ENCODE measurements at regions not wholly inside any gene's neighbourhood (a gene's known extent, or its start where the extent isn't known, plus 50 kb on each side); places are given as distances from the start of the nearest gene placed in this dataset.

- DNase-seq (no peak), ATAC-seq (no peak)
- H3K27me3 Mint-ChIP-seq: no peaks in the 10 kb centered on the region
- no peak overlapping the region for H3K27ac Mint-ChIP-seq
- H3K4me1 Mint-ChIP-seq: no peaks in the 10 kb centered on the region
- CTCF ChIA-PET: no interaction called here
- no peaks in the 10 kb centered on the region for H3K36me3 Mint-ChIP-seq
- no peaks in the 10 kb centered on the region for H3K9me3 Mint-ChIP-seq (ENCODE audit: low read depth)
- no peak overlapping the region for H3K4me3 Mint-ChIP-seq
Observed at GRCh38 chr6:113655761-113656160, 201.4 kb upstream of the MARCKS start.

DNA sequence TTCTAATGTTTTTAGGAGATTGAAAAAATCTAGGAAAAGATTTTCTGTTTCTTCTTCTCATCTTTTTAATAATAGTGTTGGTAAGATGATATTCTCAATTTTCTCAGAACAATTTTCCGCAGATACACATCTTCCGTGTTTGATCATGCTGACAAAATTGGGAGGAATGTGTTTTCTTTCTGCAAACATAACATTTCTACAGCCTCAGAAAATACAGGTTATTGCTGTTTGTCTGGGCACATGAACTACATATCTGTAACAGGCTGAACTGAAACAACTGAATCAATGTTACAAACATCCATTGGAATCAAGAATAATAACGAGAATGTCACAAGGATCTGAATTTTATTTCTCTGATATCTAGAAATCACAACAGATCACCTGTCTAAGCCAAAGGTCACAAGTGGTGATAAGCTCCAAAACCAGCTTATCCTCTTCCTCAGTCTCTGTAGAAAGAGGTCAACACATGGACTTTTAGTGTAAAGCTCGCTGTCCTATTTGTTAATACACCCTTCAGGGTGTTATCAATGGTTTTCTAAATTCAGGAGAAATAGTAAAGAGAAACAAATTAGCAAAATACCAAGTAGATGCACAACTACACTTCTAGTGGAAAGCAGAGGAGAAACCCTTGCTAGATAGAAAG lies 197.3 kb upstream of the MARCKS start:
- no peak overlapping the region for H3K4me3 Mint-ChIP-seq
- ATAC-seq (no peak), DNase-seq (no peak)
- H3K27me3 Mint-ChIP-seq: peaks cover 2% of the 10 kb centered on the region
- CTCF ChIA-PET: interaction anchor here (0.7 kb wide), 1 partner anchor 202 kb away, joined by 3 read pairs; no protein-coding TSS in a partner anchor
- no peaks in the 10 kb centered on the region for H3K36me3 Mint-ChIP-seq
- no peak overlapping the region for H3K27ac Mint-ChIP-seq
- no peaks in the 10 kb centered on the region for H3K9me3 Mint-ChIP-seq (ENCODE audit: low read depth)
- H3K4me1 Mint-ChIP-seq: no peaks in the 10 kb centered on the region

DNA sequence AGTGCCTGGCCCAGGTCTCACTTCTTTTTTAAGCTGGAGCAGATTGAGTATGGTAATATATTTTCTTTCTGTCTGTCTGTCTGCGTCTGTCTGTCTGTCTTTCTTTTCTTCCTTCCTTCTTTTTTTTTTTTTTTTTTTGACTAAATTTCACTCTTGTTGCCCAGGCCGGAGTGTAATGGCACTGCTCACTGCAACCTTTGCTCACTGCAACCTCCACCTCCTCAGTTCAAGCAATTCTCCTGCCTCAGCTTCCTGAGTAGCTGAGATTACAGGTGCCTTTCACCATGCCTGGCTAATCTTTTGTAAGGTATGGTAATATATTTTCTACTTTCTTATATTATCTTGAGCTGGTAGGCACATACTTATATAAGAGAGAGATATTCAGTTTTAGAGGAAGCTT lies 196.3 kb upstream of the MARCKS start:
- Mint-ChIP-seq H3K4me3 (no peak overlapping the region), H3K36me3 (no peaks in the 10 kb centered on the region), H3K4me1 (no peaks in the 10 kb centered on the region), H3K27me3 (peaks cover 2% of the 10 kb centered on the region), H3K9me3 (ENCODE audit: low read depth) (no peaks in the 10 kb centered on the region), H3K27ac (no peak overlapping the region)
- no peak for DNase-seq
- no peak for ATAC-seq
- CTCF ChIA-PET: no interaction called here

GRCh38 chr6:113662093-113662665 lies 195.0 kb upstream of the MARCKS start:
- no peak overlapping the region for H3K27ac Mint-ChIP-seq
- peaks cover 2% of the 10 kb centered on the region for H3K27me3 Mint-ChIP-seq
- no peak for DNase-seq
- no peaks in the 10 kb centered on the region for H3K36me3 Mint-ChIP-seq
- ATAC-seq: no peak
- no peaks in the 10 kb centered on the region for H3K9me3 Mint-ChIP-seq (ENCODE audit: low read depth)
- no peaks in the 10 kb centered on the region for H3K4me1 Mint-ChIP-seq
- no peak overlapping the region for H3K4me3 Mint-ChIP-seq
- CTCF ChIA-PET: no interaction called here

- Mint-ChIP-seq H3K36me3 (no peaks in the 10 kb centered on the region), H3K27me3 (peaks cover 2% of the 10 kb centered on the region), H3K27ac (no peak overlapping the region), H3K9me3 (ENCODE audit: low read depth) (no peaks in the 10 kb centered on the region), H3K4me3 (no peak overlapping the region), H3K4me1 (no peaks in the 10 kb centered on the region)
- ATAC-seq (no peak), DNase-seq (no peak)
- CTCF ChIA-PET: no interaction called here
Observed at GRCh38 chr6:113662688-113663333, 194.3 kb upstream of the MARCKS start.

DNA sequence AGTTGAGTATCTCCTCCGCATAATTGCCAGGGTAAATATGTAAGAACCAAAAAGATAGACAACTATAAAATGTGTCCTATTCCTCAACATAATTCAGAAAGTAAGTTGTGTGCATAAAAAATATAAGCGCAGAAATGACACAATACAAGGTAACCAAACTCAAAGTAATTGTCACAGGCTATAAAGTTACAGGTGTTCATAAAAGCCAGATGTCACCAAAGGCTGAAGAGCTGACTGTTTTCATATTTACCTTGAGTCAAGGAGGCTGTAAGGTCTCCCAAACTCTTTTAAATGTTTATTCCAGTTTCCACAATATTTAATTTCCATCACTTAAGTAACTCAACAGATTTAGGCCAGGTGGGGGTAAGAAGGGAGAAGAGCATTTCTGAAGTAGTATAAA lies 192.2 kb upstream of the MARCKS start:
- no peaks in the 10 kb centered on the region for H3K9me3 Mint-ChIP-seq (ENCODE audit: low read depth)
- no peaks in the 10 kb centered on the region for H3K36me3 Mint-ChIP-seq
- DNase-seq: no peak
- no peaks in the 10 kb centered on the region for H3K4me1 Mint-ChIP-seq
- H3K4me3 Mint-ChIP-seq: no peak overlapping the region
- ATAC-seq: no peak
- no peak overlapping the region for H3K27ac Mint-ChIP-seq
- CTCF ChIA-PET: no interaction called here
- H3K27me3 Mint-ChIP-seq: peaks cover 2% of the 10 kb centered on the region

DNA sequence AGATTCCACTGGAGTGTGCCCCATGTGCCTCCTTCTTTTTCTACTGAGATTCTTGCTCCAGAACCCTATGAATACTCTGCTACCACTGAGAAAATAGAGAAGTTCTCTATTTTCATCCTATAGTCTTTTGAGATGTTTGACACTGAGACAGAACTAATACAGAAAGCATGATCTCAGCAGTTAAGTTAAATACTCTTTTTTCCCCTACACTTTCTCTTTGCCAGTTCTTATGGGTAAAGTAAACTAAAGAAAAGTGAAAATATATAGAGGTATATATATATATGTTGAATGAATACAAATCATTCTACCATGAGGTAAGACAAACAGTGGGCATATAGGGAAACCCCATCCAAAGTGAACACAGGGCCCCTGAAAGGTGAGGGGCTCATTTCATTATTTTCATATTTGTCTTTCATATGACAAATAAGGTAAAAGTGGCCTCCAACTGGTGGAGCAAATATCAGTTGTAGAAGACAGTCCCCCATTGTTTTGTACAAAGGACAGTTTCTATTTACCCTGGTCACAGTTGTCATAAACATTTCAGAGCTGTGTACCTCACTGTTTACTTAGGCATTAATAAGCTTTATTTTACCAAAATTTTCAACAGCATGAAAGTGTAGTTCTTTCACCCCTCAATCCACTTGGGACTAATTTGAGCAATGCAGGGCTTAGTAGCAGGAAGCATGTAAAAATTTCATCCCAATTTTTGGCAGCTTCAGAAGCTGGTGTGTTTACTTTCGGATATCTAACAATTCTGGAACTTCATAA lies 188.3 kb upstream of the MARCKS start:
- ATAC-seq (no peak), DNase-seq (no peak)
- no peaks in the 10 kb centered on the region for H3K36me3 Mint-ChIP-seq
- H3K4me3 Mint-ChIP-seq: no peak overlapping the region
- CTCF ChIA-PET: no interaction called here
- H3K27ac Mint-ChIP-seq: no peak overlapping the region
- no peaks in the 10 kb centered on the region for H3K9me3 Mint-ChIP-seq (ENCODE audit: low read depth)
- no peaks in the 10 kb centered on the region for H3K4me1 Mint-ChIP-seq
- peaks cover 4% of the 10 kb centered on the region for H3K27me3 Mint-ChIP-seq

DNA sequence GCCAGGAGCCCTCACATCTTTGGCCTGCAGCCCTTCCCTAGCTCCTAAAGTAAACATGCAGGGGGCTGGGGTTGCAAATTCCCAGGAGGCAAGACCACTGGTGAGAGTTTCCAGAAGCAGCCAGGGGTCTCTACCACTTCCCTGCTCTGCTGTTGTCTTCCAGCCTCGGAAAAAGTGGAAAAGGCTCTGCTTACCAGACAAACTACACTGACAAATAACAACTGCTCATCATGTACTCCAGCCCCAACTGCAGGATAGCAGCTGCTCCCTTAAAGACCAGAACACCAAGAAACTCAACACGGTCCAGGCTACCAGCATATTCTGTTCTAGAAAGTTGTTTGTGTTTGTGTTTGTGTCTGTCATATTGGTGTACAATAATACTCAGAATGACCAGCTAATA lies 187.5 kb upstream of the MARCKS start:
- H3K36me3 Mint-ChIP-seq: no peaks in the 10 kb centered on the region
- CTCF ChIA-PET: no interaction called here
- H3K4me3 Mint-ChIP-seq: no peak overlapping the region
- DNase-seq (no peak), ATAC-seq (no peak)
- no peaks in the 10 kb centered on the region for H3K4me1 Mint-ChIP-seq
- H3K27me3 Mint-ChIP-seq: peaks cover 2% of the 10 kb centered on the region
- H3K27ac Mint-ChIP-seq: no peak overlapping the region
- no peaks in the 10 kb centered on the region for H3K9me3 Mint-ChIP-seq (ENCODE audit: low read depth)

GRCh38 chr6:113671421-113671820 lies 185.7 kb upstream of the MARCKS start:
- CTCF ChIA-PET: interaction anchor here (0.6 kb wide), 1 partner anchor 30 kb away, joined by 4 read pairs; no protein-coding TSS in a partner anchor
- Mint-ChIP-seq H3K4me3 (no peak overlapping the region), H3K27me3 (peaks cover 2% of the 10 kb centered on the region), H3K27ac (no peak overlapping the region), H3K36me3 (no peaks in the 10 kb centered on the region), H3K9me3 (ENCODE audit: low read depth) (no peaks in the 10 kb centered on the region), H3K4me1 (no peaks in the 10 kb centered on the region)
- ATAC-seq (no peak), DNase-seq (no peak)

GRCh38 chr6:113672491-113673149 lies 184.5 kb upstream of the MARCKS start:
- no peak for ATAC-seq
- no peaks in the 10 kb centered on the region for H3K9me3 Mint-ChIP-seq (ENCODE audit: low read depth)
- H3K4me3 Mint-ChIP-seq: no peak overlapping the region
- no peaks in the 10 kb centered on the region for H3K4me1 Mint-ChIP-seq
- no peaks in the 10 kb centered on the region for H3K36me3 Mint-ChIP-seq
- no peak overlapping the region for H3K27ac Mint-ChIP-seq
- peaks cover 2% of the 10 kb centered on the region for H3K27me3 Mint-ChIP-seq
- CTCF ChIA-PET: no interaction called here
- DNase-seq: no peak

DNA sequence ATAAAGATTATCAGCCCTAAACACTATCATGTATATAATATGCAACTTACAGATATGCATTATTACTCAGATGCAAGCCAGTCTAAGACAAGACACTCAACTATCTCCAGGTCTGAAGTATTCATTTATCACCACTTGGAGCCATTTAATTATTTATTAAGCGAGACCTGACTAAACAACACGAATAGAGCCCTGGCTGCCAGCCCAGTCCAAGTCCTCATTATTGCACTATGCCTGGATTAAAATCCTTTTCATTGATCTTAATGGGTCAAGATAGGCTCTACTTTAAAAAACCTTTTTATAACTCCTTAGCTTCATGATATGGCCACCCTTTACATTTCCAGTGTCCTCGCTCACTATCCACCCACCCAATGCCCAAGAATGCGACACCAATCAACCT lies 183.1 kb upstream of the MARCKS start:
- no peak overlapping the region for H3K4me3 Mint-ChIP-seq
- peaks cover 2% of the 10 kb centered on the region for H3K27me3 Mint-ChIP-seq
- H3K4me1 Mint-ChIP-seq: no peaks in the 10 kb centered on the region
- ATAC-seq (no peak), DNase-seq (no peak)
- H3K36me3 Mint-ChIP-seq: no peaks in the 10 kb centered on the region
- H3K9me3 Mint-ChIP-seq (ENCODE audit: low read depth): no peaks in the 10 kb centered on the region
- no peak overlapping the region for H3K27ac Mint-ChIP-seq
- CTCF ChIA-PET: no interaction called here

DNA sequence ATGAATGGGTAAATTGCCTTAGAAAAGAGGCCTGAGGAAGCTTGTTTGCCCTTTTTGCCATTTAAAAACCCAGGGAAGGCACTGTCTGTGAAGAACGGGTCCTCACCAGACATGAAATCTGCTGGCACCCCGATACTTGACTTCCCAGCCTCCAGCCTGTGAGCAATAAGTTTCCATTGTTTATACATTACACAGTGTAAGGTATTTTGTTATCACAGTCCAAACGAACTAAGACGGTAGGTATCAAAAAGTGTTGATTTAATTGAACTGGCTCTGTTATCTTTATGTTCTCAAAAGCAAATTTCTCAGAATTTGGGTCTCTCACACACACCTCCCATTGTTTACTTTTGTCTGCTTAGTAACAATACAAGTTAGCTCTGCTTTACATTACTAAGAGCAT lies 181.1 kb upstream of the MARCKS start:
- Mint-ChIP-seq H3K9me3 (ENCODE audit: low read depth) (no peaks in the 10 kb centered on the region), H3K4me1 (no peaks in the 10 kb centered on the region), H3K36me3 (no peaks in the 10 kb centered on the region), H3K4me3 (no peak overlapping the region), H3K27ac (no peak overlapping the region), H3K27me3 (peaks cover 2% of the 10 kb centered on the region)
- DNase-seq (no peak), ATAC-seq (no peak)
- CTCF ChIA-PET: no interaction called here

DNA sequence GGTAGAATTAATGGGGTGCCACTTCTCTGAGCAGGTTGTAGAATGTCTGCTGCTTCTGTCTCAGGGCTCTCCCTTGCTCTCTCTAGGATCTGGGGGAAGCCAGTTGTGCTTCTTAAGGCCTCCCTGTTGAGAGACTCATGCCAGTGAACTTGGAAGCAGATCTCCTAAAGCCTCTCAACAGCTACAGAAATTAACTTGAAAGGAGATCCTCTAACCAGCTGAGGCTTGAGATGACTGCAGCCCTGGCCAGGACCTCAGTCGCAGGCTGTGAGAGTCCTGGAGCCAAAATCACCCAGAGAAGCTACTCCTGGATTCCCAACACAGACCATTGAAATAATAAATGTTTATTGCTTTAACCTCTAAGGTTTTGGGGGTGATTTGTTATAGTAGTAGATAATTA lies 180.2 kb upstream of the MARCKS start:
- ATAC-seq: no peak
- CTCF ChIA-PET: no interaction called here

More for the DNA sequence above, 180.2 kb upstream of the MARCKS start:
- Mint-ChIP-seq H3K4me1 (no peaks in the 10 kb centered on the region), H3K27ac (no peak overlapping the region), H3K9me3 (ENCODE audit: low read depth) (no peaks in the 10 kb centered on the region), H3K27me3 (peaks cover under 1% of the 10 kb centered on the region), H3K4me3 (no peak overlapping the region), H3K36me3 (no peaks in the 10 kb centered on the region)
- no peak for DNase-seq
